ENCODE measurements at regions not wholly inside any gene's neighbourhood (a gene's known extent, or its start where the extent isn't known, plus 50 kb on each side); places are given as distances from the start of the nearest gene placed in this dataset.

DNA sequence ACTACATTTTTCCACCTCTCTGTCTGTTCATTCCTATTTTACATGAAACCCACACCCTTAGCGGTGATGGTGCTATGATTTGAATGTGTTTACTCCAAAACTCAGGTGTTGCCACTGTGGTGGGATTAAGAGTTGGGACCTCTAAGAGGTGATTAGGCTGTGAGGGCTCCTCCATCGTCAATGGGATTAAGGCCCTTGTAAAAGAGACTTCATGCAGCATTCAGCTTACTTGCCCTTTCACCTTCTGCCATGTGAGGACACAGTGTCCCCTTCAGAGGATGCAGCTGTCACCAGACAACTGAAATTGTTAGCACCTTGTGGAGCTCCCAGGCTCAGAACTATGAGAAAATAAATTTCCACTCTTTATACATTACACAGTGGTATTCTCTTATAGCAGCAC lies 182.2 kb downstream of the NOC3L start:
- no peak for DNase-seq (ENCODE audit: low read depth)
- TF ChIP-seq, protein P1, sequence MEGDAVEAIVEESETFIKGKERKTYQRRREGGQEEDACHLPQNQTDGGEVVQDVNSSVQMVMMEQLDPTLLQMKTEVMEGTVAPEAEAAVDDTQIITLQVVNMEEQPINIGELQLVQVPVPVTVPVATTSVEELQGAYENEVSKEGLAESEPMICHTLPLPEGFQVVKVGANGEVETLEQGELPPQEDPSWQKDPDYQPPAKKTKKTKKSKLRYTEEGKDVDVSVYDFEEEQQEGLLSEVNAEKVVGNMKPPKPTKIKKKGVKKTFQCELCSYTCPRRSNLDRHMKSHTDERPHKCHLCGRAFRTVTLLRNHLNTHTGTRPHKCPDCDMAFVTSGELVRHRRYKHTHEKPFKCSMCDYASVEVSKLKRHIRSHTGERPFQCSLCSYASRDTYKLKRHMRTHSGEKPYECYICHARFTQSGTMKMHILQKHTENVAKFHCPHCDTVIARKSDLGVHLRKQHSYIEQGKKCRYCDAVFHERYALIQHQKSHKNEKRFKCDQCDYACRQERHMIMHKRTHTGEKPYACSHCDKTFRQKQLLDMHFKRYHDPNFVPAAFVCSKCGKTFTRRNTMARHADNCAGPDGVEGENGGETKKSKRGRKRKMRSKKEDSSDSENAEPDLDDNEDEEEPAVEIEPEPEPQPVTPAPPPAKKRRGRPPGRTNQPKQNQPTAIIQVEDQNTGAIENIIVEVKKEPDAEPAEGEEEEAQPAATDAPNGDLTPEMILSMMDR (IDR thresholded peaks at IDR 0.05; ENCODE audit: control insufficient read depth, extremely low read depth, insufficient read depth) = no peak
- no peak overlapping the region for H3K4me3 ChIP-seq (ENCODE audit: low read depth, low read length)

DNA sequence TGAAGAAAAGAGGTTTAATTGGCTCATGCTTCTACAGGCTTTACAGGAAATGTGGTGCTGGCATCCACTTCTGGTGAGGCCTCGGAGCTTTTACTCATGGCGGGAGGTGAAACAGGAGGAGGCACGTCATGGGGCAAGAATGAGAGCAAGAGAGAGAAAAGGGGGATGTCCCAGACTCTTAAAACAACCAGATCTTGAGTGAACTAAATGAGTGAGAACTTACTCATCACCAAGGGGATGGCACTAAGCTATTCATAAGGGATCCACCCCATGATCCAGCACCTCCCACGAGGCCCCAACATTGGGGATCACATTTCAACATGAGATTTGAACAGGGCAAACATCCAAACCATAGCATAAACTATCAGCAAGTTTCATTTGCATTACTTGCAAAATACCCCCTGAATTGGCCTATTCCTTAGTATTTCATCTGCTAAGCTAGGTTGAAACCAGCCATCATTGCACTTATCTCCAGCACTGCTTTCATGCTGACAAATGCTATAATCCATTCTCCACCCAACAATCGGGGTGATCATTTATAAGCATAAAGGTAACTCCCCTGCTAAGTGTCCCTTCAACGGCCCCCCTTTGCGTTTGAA lies 179.0 kb downstream of the NOC3L start:
- TF ChIP-seq, protein P1 (IDR thresholded peaks at IDR 0.05; ENCODE audit: control insufficient read depth, extremely low read depth, insufficient read depth) = no peak
- DNase-seq (ENCODE audit: low read depth) = no peak
- no peak overlapping the region for H3K4me3 ChIP-seq (ENCODE audit: low read depth, low read length)

- H3K4me3 ChIP-seq (ENCODE audit: low read depth, low read length) = no peak overlapping the region
- no peak for DNase-seq (ENCODE audit: low read depth)
- TF ChIP-seq, protein P1 (IDR thresholded peaks at IDR 0.05; ENCODE audit: control insufficient read depth, extremely low read depth, insufficient read depth) = no peak
Observed at GRCh38 chr10:94186722-94187121, 176.0 kb downstream of the NOC3L start.

GRCh38 chr10:94192333-94192732 lies 170.4 kb downstream of the NOC3L start:
- no peak overlapping the region for H3K4me3 ChIP-seq (ENCODE audit: low read depth, low read length)

GRCh38 chr10:94192974-94193373 lies 169.8 kb downstream of the NOC3L start:
- TF ChIP-seq, protein P1 (IDR thresholded peaks at IDR 0.05; ENCODE audit: control insufficient read depth, extremely low read depth, insufficient read depth) = no peak
- no peak for DNase-seq (ENCODE audit: low read depth)
- H3K4me3 ChIP-seq (ENCODE audit: low read depth, low read length) = no peak overlapping the region

More at GRCh38 chr10:94192333-94192732, 170.4 kb downstream of the NOC3L start:
- DNase-seq (ENCODE audit: low read depth) = no peak
- TF ChIP-seq, protein P1 (IDR thresholded peaks at IDR 0.05; ENCODE audit: control insufficient read depth, extremely low read depth, insufficient read depth) = no peak

DNA sequence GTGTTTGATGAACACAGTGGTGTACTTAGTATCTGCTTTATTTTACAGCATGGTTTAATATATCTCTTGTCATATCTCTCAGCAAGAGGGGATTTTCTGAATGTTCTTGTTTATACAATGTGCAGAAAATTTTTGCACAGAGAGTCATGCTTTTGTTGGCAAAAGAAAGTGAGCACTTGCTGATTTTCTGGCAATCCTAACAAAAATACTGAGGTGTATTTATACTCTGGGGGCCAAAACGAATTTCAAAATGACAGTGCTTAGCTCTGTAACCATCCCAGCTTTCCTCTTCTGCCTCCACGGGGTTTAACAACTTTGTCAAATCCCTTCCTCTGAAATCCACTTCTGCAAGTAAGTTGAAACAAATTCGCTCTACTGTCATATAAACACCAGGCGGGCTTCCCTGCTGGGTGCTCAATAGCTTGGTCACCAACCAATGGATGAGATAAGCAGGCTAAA lies 169.2 kb downstream of the NOC3L start:
- DNase-seq (ENCODE audit: low read depth) = no peak
- TF ChIP-seq, protein P1 (IDR thresholded peaks at IDR 0.05; ENCODE audit: control insufficient read depth, extremely low read depth, insufficient read depth) = no peak
- no peak overlapping the region for H3K4me3 ChIP-seq (ENCODE audit: low read depth, low read length)

GRCh38 chr10:94194256-94194655 lies 168.5 kb downstream of the NOC3L start:
- no peak overlapping the region for H3K4me3 ChIP-seq (ENCODE audit: low read depth, low read length)
- DNase-seq (ENCODE audit: low read depth) = no peak
- TF ChIP-seq, protein P1 (IDR thresholded peaks at IDR 0.05; ENCODE audit: control insufficient read depth, extremely low read depth, insufficient read depth) = no peak
